HEK293 (cell line): ENCODE measurements at regions not wholly inside any gene's neighbourhood (a gene's known extent, or its start where the extent isn't known, plus 50 kb on each side); places are given as distances from the start of the nearest gene placed in this dataset.

ENCODE experiments used
- KLF10 ChIP-seq: fragments of 450-650 bp; IDR thresholded peaks from 2 replicates; pipeline ENCODE4 v1.5.1; 2018; ENCODE audit warnings: missing biosample characterization, mild to moderate bottlenecking, missing genetic modification characterization
- REST ChIP-seq: fragments of 450-650 bp; formaldehyde crosslinking; IDR thresholded peaks from 2 replicates; pipeline ENCODE4 v1.5.1; 2016; ENCODE audit warnings: missing biosample characterization, missing genetic modification characterization
- ZNF514 ChIP-seq: fragments of 450-650 bp; formaldehyde crosslinking; IDR thresholded peaks from 2 replicates; pipeline ENCODE4 v1.5.1; 2016; ENCODE audit warnings: missing biosample characterization, missing genetic modification characterization
- ZNF610 ChIP-seq: fragments of 450-650 bp; formaldehyde crosslinking; IDR thresholded peaks from 2 replicates; pipeline ENCODE4 v1.5.1; 2016; ENCODE audit warnings: missing biosample characterization, missing genetic modification characterization, borderline replicate concordance

- no peak for TF ChIP-seq ZNF610 (tag by site-specific recombination)
- no peak for TF ChIP-seq REST (tag by site-specific recombination)
- TF ChIP-seq KLF10 (tag by site-specific recombination) = no peak
- TF ChIP-seq ZNF514 (tag by site-specific recombination) = no peak
Observed at GRCh38 chr7:22939842-22940241, 74.1 kb downstream of the HYCC1 start.
